ENCODE measurements at regions not wholly inside any gene's neighbourhood (a gene's known extent, or its start where the extent isn't known, plus 50 kb on each side); places are given as distances from the start of the nearest gene placed in this dataset.

DNA sequence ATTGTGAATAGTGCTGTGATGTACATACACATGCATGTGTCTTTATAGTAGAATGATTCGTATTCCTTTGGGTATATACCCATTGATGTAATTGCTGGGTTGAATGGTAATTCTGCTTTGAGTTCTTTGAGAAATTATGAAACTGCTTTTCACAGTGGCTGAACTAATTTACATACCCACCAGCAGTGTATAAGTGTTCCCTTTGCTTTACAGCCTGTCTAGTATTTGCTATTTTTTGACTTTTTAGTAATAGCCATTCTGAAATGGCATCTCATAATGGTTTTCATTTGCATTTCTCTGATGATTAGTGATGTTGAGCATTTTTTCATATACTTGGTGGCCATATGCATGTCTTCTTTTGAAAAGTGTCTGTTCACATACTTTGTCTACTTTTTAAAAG lies 54.5 kb upstream of the FAM78B start:
- no peak for DNase-seq

GRCh38 chr1:166233750-166234366 lies 67.1 kb upstream of the FAM78B start:
- DNase-seq = no peak

GRCh38 chr1:166235728-166236127 lies 68.9 kb upstream of the FAM78B start:
- no peak for DNase-seq

DNA sequence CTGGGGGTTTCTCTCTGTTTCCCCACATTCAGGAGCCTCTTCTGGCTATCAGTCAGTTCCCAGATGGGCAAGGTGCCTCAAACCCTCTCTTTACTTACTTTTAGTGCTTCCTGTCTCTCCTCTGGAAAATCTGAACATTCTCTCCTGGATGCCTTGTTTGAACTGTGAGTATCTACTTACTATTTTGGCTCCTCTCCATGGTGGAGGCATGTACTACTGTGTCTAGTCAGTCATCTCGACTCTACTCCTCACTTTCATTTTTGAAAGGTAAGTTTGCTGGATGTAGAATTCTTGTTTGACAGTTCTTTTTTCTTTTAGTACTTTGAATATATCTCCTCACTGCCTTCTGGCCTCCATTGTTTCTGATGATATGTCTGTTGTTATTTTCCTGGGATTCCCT lies 70.9 kb upstream of the FAM78B start:
- no peak for DNase-seq

DNA sequence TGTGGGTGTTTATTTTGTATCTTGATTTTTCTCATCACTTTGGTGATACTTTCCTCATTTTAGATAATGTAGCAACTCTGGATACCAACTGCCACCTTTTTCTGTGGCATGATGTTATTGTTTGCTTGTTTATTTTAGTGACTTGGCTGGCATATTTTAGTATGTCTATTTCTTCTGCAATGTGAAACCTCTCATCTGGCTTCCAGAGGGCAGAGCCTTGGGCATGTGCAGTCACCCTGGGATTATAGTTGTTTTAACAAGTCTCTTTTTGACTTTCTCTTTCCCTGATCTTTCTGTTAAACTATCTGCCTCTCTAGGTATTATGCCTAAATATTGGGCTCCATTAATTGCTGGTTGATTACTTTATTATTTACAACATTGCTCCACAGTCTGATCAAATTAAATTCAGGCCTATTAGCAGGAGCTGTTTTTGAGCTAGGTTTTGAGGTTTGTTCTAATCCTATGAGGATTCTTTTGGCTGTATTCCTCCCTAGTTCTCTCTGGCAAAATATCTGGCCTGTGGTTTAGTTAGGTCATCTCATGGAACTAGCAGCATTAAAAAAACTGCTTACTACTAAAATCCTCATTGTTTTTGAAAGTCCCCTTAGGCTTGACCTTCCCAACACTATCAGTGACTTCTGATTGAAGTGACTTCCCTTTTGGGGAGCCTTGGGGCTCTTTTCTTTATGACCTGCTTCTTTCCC lies 86.4 kb upstream of the FAM78B start:
- DNase-seq = no peak

DNA sequence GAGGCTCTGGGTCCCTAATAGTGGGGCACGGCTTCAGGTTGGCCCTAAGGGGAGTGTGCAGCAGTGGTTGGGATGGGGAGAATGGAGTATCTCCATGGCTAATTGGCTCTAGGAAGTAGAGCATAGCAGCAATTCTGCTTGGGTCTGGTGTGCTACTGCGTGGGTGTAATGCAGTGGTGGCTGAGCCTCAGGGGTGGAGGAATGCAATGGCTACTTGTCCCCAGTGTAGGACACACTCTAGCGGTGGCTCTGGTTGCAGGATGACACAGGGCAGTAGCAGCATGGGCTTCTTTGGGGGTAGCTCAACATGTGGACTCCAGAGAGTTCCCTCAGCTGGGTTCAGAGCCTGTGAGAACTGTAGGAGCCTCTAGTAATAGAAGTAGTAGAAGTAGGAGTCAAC lies 91.2 kb upstream of the FAM78B start:
- DNase-seq = no peak

- DNase-seq = no peak
Measured at GRCh38 chr1:166261511-166261910, 94.7 kb upstream of the FAM78B start.

DNA sequence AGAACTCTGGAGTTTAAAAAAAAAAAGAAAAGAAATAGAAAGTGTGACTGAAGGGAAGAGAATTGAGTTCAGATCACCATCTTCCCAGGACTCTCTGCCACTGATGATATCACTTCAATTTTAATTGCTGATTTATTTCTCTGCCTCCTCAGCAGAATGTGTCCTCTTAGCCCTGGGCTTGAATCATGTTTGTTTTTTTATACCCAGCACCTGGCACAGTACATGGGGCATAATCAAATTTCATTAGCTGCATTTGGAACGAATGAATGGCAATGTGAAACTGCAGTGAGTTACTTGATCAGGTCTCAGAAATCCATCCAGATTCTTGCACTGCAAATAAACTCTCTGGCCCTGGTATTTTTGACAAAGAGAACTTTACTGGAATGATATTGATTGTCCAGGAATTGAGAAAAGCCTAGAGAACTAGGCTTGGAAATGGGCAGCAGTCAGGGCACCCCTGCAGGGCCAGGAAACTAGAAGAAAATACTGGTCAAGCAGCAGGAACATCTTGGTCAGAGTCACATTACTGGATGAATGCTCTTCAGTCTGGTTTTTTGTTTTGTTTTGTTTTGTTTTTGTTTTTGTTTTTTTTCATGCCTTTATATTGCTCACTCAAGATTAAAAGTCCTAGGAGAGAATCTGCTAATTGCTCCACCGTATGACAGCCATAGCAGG lies 103.8 kb upstream of the FAM78B start:
- no peak for DNase-seq

- DNase-seq = no peak
Measured at GRCh38 chr1:166271151-166271538, 104.3 kb upstream of the FAM78B start.

DNA sequence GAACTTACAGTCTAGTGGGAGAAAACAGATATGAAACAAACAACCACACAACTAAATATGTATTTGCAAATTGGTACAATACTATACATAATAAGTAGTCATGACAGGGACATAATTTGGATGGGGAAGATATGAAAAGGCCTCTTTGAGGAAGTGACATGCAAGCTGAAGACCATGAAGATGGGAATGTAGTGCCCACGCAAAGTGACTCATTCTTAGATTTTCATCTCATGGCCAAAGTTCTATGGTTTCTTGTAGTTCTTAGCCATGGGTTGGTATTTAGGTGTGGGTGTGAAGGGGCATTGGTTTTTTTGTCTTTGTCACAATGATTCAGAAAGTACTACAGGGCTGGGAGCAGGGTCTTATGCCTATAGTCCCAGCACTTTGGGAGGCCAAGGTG lies 105.4 kb upstream of the FAM78B start:
- DNase-seq = no peak

DNA sequence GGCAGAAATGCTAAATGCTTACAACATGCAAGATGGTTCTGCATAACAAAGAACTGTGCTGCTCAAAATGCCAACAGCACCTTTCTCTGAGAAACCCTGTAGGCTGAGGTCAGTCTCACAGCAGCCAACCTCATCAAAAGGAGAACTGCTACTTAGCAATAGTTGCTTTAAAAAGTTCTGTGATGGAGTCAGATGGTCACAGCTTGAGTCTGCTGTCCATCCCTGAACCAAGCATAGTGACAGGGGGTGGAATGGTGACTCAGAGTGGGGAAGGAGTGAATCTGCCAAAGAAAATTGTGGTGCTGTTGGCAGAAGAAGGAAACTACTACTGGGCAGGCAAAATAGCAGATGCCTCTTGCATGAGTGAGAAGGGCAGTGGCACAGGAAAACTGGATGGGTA lies 106.0 kb upstream of the FAM78B start:
- DNase-seq = no peak

GRCh38 chr1:166273618-166274017 lies 106.8 kb upstream of the FAM78B start:
- DNase-seq = no peak

GRCh38 chr1:166282391-166283137 lies 115.8 kb upstream of the FAM78B start:
- DNase-seq = no peak

DNA sequence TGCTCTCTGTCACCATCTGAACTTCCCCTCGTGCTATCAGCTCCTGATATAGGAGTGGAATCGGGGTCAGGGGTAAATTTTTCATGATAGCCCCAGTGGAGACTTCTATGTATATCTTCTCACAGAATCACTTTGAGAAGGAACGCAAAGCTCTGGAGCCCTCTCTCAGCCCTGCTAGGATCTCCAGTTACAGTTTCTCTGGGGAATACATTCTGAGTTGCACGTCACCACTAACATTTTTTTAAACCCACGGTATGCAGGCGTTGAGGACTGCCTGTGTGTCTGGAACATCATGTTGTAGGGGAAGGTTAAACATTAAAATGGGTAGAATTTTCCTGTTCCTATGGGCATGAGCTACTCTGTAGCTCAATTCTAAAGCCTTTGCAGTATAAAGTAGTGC lies 116.4 kb upstream of the FAM78B start:
- DNase-seq = no peak

DNA sequence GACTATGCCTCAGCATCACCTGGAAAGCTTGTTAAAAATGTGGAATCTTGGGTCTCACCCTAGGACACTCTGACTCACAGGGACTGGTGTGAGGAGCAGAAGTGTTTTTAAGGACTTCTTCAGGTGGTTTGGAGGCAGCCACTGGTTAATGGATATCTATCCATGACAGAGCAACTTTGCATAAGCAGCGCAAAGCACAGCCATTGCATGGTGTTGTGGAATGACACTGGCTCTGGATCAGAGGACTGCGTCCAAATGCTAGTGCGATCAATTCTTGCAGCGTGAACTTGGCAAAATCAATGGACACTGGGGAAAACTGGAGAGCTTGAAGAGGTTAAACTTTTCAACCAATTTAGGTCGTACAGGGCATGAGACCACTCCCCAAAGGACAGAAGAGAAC lies 116.8 kb upstream of the FAM78B start:
- DNase-seq = no peak

- no peak for DNase-seq
Measured at GRCh38 chr1:166289309-166290050, 122.7 kb upstream of the FAM78B start.

DNA sequence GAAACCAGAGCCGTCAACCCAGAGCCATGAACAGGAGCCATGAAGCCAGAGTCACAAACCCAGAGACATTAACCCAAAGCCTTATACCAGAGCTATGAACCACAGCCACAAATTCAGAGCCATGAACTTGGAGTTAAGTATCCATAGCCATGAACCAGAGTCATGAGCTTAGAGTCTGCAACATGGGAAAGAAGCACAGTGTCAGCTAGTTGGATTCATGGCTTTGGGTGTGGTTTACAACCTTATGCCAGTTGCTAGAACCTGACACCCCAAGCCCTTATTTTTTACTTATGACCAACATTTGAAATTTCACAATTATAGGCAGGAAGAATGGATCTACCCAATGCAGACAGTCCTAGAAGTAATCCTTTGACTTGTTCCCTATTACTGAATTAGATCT lies 128.9 kb upstream of the FAM78B start:
- no peak for DNase-seq

GRCh38 chr1:166297993-166298392 lies 131.2 kb upstream of the FAM78B start:
- DNase-seq = no peak

GRCh38 chr1:166300767-166301166 lies 134.0 kb upstream of the FAM78B start:
- DNase-seq = no peak

- DNase-seq = no peak
Measured at GRCh38 chr1:166302989-166303758, 136.4 kb upstream of the FAM78B start.

DNA sequence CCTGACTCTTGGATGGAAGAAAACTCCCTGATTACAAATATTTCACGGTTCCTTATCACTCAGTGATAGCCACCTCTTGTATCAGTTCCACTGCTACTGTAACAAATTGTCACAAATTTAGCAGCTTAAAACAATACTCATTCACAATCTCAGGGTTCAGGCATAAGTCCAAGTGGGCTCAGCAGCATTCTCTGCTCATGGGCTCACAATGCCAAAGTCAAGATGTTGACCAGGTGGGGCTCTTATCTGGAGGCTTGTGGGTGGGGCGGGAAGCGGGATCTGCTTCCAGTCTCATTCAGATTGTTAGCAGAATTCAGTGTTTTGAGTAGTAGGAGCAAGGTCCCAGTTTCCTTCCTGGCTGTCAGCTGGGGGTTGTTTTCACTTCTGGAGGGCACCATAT lies 137.3 kb upstream of the FAM78B start:
- DNase-seq = no peak

DNA sequence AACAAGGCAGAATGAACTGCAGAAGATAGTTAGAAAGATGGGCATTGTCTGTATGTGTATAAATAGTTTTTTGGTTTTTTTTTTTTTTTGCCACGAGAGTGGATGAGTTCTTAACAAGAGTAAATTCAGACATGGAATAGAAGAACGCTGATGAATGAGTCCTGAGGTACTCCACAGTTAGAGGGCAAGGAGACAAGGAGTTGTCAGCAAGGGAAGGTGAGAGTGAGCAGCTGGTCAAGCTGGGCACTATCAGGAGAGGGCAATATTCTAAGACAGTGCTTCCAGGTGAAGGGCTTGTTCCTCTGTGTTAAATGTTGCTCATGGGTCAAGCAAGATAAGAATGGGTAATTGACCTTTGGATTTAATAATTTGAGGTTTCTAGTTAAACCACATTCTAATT lies 138.6 kb upstream of the FAM78B start:
- no peak for DNase-seq
